GM12878 (cell line): ENCODE measurements at regions not wholly inside any gene's neighbourhood (a gene's known extent, or its start where the extent isn't known, plus 50 kb on each side); places are given as distances from the start of the nearest gene placed in this dataset.

Source experiments
- ATAC-seq: fragments of 200-7000 bp; cut with Tn5 transposase; 3 replicates; pipeline ENCODE4 v1.9.1; 2020; ENCODE audit warnings: mild to moderate bottlenecking, moderate library complexity
- BruUV-seq: library from RNA; stranded (reverse); fragments of 400-500 nt; replicated peaks from 2 replicates; lab custom pipeline; 2021; lab: Mats Ljungman, UMichigan
- CTCF ChIA-PET: fragments of 300-600 bp; sonication (Branson Sonifier 250); formaldehyde crosslinking; extraction: SDS; loops from one replicate; lab custom pipeline; 2021; ENCODE audit warnings: inconsistent platforms; lab: Yijun Ruan, JAX
- POLR2A ChIA-PET: fragments of 350-600 bp; formaldehyde crosslinking; extraction: SDS; loops from one replicate; lab custom pipeline; 2021; ENCODE audit warnings: inconsistent platforms; lab: Charles Lee
- RAD21 ChIA-PET: fragments of 300-600 bp; sonication (Branson Sonifier 250); formaldehyde crosslinking; loops from one replicate; lab custom pipeline; 2023; ENCODE audit warnings: antibody characterized with exemption; ENCODE audit not compliant: unreplicated experiment; lab: Charles Lee
- SMC1A ChIA-PET: fragments of 300-600 bp; sonication (Branson Sonifier 250); formaldehyde crosslinking; loops from one replicate; lab custom pipeline; 2023; ENCODE audit not compliant: unreplicated experiment, uncharacterized antibody; lab: Charles Lee
- DNase-seq: peaks from one replicate; pipeline ENCODE4 v3.0.0-alpha.2; 2011; ENCODE audit warnings: low read depth, low spot score
- FAIRE-seq: peaks from 3 replicates; lab custom pipeline; 2011; peaks lifted over from hg19 to GRCh38; lab: Jason Lieb, UNC
- H2AFZ ChIP-seq: 2 replicates; pipeline ENCODE4 v1.6.0; 2011; ENCODE audit warnings: low read depth, low read length, control low read depth; ENCODE audit not compliant: control insufficient read depth
- H3K27ac ChIP-seq: 2 replicates; pipeline ENCODE4 v1.5.1; 2011; ENCODE audit warnings: control low read depth; ENCODE audit not compliant: control insufficient read depth, insufficient read depth
- H3K27me3 ChIP-seq, 2 experiments: replicated peaks in 1 of 2; 2 replicates each; pipeline versions ENCODE4 v1.6.0 to v1.6.1; 2011; ENCODE audit warnings: low read length in 1 of 2; ENCODE audit not compliant: control insufficient read depth in 2 of 2, insufficient read depth in 2 of 2
- H3K36me3 ChIP-seq, 2 experiments: 2 replicates each; pipeline ENCODE4 v1.5.1; 2011; ENCODE audit warnings: low read length in 1 of 2; ENCODE audit not compliant: control insufficient read depth in 2 of 2, insufficient read depth in 2 of 2
- H3K4me1 ChIP-seq: 2 replicates; pipeline ENCODE4 v1.6.1; 2011; ENCODE audit warnings: mild to moderate bottlenecking, low read length, moderate library complexity, mixed read lengths; ENCODE audit not compliant: control insufficient read depth, insufficient read depth
- H3K4me2 ChIP-seq: 2 replicates; pipeline ENCODE4 v1.6.0; 2011; ENCODE audit warnings: control low read depth; ENCODE audit not compliant: control insufficient read depth, insufficient read depth
- H3K4me3 ChIP-seq: fragments of 200-600 bp; sonication (generic); 2 replicates; pipeline ENCODE4 v1.5.1; 2016
- H3K79me2 ChIP-seq: 2 replicates; pipeline ENCODE4 v1.6.0; 2011; ENCODE audit warnings: low read length; ENCODE audit not compliant: control insufficient read depth, insufficient read depth
- H3K9ac ChIP-seq: 2 replicates; pipeline ENCODE4 v1.8.0; 2011; ENCODE audit warnings: low read length, control low read depth, mixed read lengths; ENCODE audit not compliant: control insufficient read depth, insufficient read depth
- H3K9me3 ChIP-seq: replicated peaks from 3 replicates; pipeline ENCODE4 v1.5.1; 2011; ENCODE audit warnings: mild to moderate bottlenecking, low read length; ENCODE audit not compliant: control insufficient read depth, insufficient read depth
- H4K20me1 ChIP-seq: 2 replicates; pipeline ENCODE4 v1.6.0; 2011; ENCODE audit not compliant: control insufficient read depth, insufficient read depth
- GATAD2B ChIP-seq: fragments of 450-650 bp; conservative IDR thresholded peaks from 2 replicates; pipeline ENCODE4 v1.6.1; 2017; ENCODE audit warnings: low read depth, mild to moderate bottlenecking, moderate library complexity
- MTA3 ChIP-seq: IDR thresholded peaks from 2 replicates; pipeline ENCODE4 v1.6.1; 2012; ENCODE audit warnings: low read length, inconsistent platforms, borderline replicate concordance
- NFXL1 ChIP-seq: fragments of 450-650 bp; IDR thresholded peaks from 2 replicates; pipeline ENCODE4 v1.6.1; 2017; ENCODE audit warnings: antibody characterized with exemption, mild to moderate bottlenecking, borderline replicate concordance
- NRF1 ChIP-seq: conservative IDR thresholded peaks from 2 replicates; pipeline ENCODE4 v1.6.1; 2011; ENCODE audit warnings: mild to moderate bottlenecking, low read depth, low read length, improper control_type of control experiment
- SMC3 ChIP-seq: IDR thresholded peaks from 2 replicates; pipeline ENCODE4 v1.6.1; 2011; ENCODE audit warnings: low read length, improper control_type of control experiment, borderline replicate concordance
- STAT3 ChIP-seq: IDR thresholded peaks from 2 replicates; pipeline ENCODE4 v1.6.1; 2011; ENCODE audit warnings: low read depth, low read length, improper control_type of control experiment
- SUZ12 ChIP-seq: fragments of 200-600 bp; sonication (generic); IDR thresholded peaks from one replicate; pipeline ENCODE4 v1.6.1; 2018; ENCODE audit warnings: antibody characterized with exemption, mild to moderate bottlenecking; ENCODE audit not compliant: unreplicated experiment
- WGBS: methylation state at CpG from one replicate; pipeline ENCODE4 v1.1.6; 2016; ENCODE audit warnings: low lambda C conversion rate; ENCODE audit not compliant: insufficient replicate concordance, insufficient coverage; ENCODE audit errors: missing lambda C conversion rate; 5-methylcytosine and 5-hydroxymethylcytosine counted together
- in situ Hi-C: fragments of 300-500 bp; cut with MboI; formaldehyde crosslinking; loops from 9 replicates; pipeline ENCODE4 v1.14.3; 2018; ENCODE audit warnings: mixed read lengths
- intact Hi-C: fragments of 100-400 bp; cut with micrococcal nuclease; formaldehyde crosslinking; loops from one replicate; pipeline ENCODE4 v1.14.2; 2022; ENCODE audit not compliant: unreplicated experiment
- TF ChIP-seq, protein P1 (sequence below): IDR thresholded peaks from 2 replicates; pipeline ENCODE4 v1.6.1; 2012; ENCODE audit warnings: low read depth, low read length, improper control_type of control experiment

DNA sequence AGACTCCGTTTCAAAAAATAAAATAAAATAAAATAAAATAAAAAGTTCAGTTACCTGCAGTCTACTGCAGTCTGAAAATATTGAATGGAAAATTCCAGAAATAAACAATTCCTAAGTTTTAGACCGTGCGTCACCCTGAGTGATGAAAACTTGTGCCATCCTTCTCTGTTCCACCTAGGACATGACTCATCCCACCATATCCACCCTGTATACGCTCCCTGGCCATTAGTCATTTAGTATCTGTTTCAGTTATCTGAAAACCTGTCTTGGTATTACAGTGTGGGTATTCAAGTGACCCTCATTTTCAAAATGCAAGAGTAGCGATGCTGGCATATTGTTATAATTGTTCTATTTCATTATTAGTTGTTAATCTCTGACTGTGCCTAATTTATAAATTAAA lies 51.8 kb upstream of the TEX48 start:
- RAD21 ChIA-PET: interaction anchor here (1.4 kb wide), 1 partner anchor 53 kb away, joined by 4 read pairs; no protein-coding TSS in a partner anchor
- intact Hi-C loops: no loop called here
- no peak for TF ChIP-seq NRF1
- no peak for TF ChIP-seq GATAD2B
- TF ChIP-seq SMC3: no peak
- no peak for TF ChIP-seq SUZ12
- TF ChIP-seq, protein P1, sequence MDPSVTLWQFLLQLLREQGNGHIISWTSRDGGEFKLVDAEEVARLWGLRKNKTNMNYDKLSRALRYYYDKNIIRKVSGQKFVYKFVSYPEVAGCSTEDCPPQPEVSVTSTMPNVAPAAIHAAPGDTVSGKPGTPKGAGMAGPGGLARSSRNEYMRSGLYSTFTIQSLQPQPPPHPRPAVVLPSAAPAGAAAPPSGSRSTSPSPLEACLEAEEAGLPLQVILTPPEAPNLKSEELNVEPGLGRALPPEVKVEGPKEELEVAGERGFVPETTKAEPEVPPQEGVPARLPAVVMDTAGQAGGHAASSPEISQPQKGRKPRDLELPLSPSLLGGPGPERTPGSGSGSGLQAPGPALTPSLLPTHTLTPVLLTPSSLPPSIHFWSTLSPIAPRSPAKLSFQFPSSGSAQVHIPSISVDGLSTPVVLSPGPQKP: no peak
- no peak for TF ChIP-seq STAT3
- no peak for TF ChIP-seq MTA3
- no peak for TF ChIP-seq NFXL1
- CTCF ChIA-PET: interaction anchor here (0.6 to 2.7 kb wide), 5 partner anchors 52 to 281 kb away, joined by 3 to 11 read pairs (median 3); partner anchors contain the start of gene TEX48
- SMC1A ChIA-PET: interaction anchor here (1.1 to 2.4 kb wide), 6 partner anchors 9 to 278 kb away, joined by 3 to 12 read pairs (median 4); no protein-coding TSS in a partner anchor
- DNase-seq (no peak), FAIRE-seq (no peak), ATAC-seq (no peak)
- no TSS peak for BruUV-seq
- Histone ChIP-seq H3K79me2 (no peaks in the 10 kb centered on the region), H3K27ac (no peak overlapping the region), H3K4me1 (no peaks in the 10 kb centered on the region), H3K9ac (no peak overlapping the region), H2AFZ (no peak overlapping the region), H3K36me3 (no peaks in the 10 kb centered on the region), H3K27me3 (peaks cover 1 to 3% of the 10 kb centered on the region in 2 experiments; a peak in 2 of 4 replicates), H4K20me1 (no peaks in the 10 kb centered on the region), H3K9me3 (no peaks in the 10 kb centered on the region; the same call in 2 of the 3 replicates), H3K4me2 (no peak overlapping the region), H3K4me3 (no peak overlapping the region)
- WGBS: 58% methylated on average over 5 of the region's 5 CpGs
- in situ Hi-C loops: loop anchor here (10.0 kb wide), 1 partner anchor 791 kb away; no protein-coding TSS in a partner anchor
- POLR2A ChIA-PET: no interaction called here
